T-helper 1 cell (primary cell): ENCODE measurements at regions not wholly inside any gene's neighbourhood (a gene's known extent, or its start where the extent isn't known, plus 50 kb on each side); places are given as distances from the start of the nearest gene placed in this dataset.
"Not testable (repeated sequence)": the region's sequence is repeated elsewhere in the genome, so short reads cannot be mapped to it uniquely, and the experiment has no call there.

Experiments
- DNase-seq, 5 donors: peaks; one replicate each; pipeline ENCODE4 v3.0.0-alpha.2; 2012 to 2020

DNA sequence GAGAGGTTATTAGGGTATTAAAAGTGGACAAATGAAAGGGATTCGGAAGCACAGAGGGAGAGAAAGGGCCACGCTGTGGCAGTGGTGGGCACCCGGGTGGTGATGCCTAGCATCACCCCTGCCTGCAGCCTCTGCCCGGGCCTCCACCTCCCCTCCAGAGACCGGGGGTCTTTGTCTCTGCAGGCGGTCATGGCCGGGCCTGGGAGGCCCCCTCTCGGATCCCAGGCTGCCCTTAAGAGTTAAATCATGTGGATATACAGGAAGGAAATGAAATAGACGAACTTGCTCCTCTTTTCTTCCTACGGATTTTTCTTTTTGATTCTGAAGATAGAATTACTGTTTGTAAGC lies 319.6 kb downstream of the ZNF536 start:
- no peak for DNase-seq

DNA sequence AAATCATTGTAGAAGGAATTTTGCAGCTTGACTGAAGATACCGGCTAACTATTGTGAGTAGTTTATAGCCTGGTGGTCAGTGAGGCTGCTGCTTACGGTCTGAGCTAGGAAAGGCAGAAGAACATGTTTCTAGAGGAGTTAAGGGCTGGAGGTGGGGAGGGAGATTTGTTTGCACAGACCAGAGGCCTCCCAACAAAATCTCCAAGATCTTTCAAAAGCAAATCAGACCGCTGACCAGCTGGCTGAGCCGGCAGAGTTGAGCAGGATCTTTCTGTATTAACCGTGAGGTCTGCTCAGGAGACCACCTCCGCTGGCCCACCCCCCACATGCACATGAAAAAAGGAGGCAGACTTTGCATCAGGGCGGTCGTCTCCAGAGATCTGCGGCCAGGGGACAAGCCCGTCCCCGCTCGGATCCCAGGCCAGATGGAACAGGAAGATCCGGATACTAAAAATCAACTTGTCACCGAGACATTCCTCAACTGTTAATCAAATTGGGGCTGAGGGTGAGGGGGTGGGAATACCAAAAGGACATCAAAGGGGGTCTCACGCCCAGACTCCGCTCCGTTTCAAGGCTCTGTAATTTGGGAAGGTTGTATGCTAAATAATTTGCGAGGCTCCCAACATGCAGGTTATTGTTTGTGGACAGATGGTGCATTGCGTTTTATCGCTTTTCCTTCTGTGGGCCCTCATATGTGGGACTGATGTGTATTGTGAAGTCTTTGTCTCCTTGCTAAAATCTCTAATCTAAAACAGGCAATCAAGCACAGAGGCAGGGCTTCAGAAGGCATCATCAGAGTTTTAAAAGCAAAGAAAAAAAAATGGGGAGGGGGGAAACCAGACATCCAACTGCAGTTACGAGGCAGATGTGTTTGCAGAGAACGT lies 319.0 kb downstream of the ZNF536 start:
- DNase-seq = no peak

DNA sequence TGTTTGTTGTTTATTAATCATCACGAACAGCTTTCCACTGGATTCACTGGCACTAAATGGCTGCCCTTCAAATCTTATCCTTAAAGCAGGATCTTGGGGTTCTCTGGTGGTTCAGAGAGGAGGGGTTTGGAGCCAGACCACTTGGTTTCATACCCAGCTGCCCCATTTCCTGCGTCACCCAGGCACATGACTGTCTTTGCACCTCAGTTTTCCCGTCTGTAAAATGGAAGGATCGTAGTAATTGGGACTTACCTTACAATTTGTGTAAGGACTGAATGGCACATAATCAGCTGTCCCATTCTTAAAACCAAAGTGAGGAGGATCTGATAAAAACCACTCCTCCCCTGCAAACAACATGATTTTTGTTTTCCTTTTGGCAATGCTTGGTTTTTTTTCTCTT lies 318.3 kb downstream of the ZNF536 start:
- DNase-seq = no peak

DNA sequence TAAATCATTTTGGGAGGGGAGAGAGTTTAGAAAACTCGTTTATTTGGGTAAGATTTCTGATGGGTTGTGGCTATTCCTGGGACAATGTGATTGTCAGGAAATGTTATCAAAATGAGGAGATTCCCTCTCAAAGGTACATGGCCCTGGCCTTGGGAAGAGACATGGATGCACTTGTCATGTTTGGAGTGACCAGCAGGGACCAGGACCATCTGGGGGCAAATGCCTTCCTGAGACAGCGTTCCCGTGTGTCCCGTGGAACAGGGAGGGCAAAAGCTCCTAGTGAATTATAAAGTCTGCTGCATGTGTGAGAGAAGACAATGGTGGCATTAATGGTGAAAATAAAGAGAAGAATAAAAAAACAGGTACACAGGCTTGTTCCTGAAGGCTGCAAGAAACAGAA lies 317.3 kb downstream of the ZNF536 start:
- DNase-seq = no peak

DNA sequence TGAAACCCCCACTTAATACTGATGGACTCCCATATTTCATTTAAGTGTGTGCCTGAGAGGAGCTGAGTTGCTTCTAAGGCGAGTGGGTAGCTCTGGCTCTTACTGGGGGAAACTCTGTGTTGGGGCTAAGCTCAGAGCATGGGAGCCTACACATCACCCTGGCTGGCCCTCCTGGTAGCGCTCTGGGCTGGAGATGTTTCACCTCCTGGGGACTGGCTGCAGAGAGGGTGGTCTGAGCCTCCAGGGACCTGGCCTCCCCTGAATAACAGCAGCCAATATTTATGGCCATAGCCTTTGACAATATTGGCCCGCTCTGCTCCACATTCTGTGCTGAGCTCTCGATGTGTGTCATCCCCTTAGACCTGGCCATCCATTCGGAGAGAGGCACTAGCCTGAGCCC lies 316.5 kb downstream of the ZNF536 start:
- no peak for DNase-seq

DNA sequence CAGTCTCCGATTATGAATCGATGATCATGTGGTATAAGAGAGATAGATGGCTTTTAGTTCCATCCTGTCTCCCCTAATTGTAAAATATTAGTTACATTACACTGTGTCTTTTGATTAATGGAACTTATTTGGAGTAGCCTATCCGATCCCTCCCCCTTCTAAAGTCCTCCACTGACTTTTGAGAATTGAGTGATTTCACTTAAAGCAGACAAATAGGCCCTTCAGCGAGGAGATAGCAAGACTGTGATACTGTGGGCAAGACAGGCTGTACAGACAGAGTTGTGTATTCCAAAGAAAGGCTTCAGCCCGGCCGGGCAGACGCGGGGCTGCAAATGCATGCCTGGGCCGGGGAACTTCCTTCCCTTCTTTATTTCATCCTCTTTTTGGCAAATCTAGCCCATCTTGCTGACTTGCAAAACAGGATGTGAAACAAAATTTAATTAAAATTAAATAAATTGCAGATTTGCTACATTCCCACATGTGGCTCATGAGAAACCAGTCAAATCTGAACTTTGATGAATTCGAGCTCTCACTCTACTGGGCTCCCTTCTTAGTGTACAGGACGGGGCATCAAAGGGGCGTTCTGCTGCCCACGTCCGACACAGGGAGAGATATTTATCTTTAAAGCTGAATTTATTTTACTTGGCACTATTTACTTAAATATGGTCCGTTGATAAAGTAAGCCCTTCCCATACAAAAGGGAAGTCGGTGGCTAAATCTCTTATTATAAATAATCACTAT lies 314.8 kb downstream of the ZNF536 start:
- no peak for DNase-seq

DNA sequence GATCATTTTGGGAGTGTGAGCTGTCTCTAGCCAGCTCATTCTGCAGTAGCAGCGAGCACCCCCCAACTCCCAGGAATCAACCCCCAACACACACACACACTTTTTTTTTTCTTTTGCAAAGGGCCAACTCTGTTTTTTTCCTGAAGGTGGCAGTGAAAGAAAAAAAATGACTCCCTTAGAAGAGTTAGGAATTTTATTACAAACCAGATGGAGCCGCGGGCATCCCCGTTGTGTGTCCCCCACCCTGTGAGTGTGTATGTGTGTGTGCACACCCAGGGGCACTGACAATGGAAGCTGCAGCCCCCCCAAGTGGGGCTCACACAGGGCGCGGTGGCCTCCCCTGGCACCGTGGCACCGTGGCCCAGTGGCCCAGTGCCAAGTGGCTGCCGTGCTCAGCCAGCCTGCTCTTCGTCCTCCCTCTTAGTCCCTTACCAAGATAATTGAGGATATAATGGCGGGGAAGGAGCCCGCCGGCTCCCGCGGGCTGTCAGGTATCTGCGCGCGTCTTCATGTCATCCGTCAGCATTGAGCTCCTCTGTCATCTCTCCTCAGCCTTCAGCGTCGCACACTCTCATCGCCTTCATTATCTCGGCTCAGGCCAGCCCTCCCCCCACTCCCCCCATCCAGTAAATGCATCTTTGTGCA lies 314.1 kb downstream of the ZNF536 start:
- DNase-seq = no peak

DNA sequence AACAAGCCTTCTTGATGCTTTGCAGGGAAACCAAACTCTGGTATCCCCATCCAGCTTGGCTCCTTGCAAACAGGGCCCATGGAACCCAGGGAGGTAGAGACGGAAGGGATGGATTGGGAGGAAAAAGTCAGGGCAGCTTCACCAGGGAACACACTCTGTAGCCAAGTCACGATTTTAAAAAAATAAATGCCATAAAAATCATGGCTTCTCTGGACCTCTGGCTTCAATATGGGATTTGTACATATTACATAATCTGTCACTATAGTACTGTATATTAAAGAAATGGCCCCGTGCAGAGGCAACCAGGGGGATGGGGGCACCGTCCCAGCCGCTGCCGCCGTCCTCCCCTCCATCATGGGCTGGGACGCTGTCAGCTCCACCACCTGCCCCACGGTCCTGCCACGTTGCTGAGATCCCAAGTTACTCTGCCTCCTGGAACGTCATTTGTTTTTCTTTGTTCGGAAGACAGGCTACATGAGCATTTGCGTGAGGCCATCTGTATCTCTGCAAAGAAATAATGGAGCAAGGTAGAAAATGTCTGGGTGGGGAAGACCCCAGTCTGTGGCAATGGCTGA lies 313.3 kb downstream of the ZNF536 start:
- no peak for DNase-seq

DNA sequence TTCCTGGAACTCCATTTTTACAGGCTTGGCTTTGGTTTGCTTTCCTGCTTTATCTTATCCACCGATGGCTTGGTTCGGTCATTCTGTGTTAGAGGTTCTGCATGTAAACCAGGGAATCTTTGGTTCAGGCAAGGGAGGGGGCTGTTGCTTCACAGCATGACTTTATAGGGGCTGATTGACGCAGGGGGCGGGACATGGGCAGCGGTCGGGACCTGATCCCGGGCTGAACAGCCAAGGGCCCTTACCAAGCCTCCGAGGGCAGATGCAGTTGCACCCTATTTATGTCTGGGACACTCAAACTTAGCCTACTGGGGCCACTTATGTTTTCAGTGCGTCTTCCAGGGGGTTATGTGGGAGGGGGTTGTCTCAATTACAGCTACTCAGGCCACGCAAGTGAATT lies 312.4 kb downstream of the ZNF536 start:
- DNase-seq = no peak

DNA sequence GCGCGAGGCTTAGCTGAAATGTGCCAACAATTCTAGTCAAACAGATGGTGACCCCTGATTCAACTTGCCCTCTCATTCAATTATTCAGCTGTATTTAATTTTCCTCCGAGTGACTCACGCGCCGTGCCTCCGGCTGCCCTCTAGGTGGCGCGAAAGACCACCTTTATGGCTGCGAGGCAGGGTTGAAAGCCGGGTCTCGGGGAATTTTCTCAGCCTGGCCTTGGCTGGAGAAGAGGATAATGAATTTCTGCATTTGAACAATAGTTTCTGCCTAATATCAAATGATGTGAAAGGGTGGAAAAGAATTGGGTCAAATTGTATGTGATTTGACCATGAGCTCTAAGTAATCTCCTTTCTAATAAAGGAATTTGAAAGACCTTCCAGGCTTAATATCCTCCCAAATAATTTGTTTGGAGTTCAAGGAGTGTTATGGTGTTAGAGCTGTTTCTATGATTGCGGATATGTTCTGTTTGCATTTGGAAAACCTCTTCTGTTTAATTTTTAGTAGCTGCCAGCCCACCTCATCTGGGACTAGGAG lies 310.9 kb downstream of the ZNF536 start:
- peak in 4 of 5 donors; percentile 13 to 28 (median 20) for DNase-seq

DNA sequence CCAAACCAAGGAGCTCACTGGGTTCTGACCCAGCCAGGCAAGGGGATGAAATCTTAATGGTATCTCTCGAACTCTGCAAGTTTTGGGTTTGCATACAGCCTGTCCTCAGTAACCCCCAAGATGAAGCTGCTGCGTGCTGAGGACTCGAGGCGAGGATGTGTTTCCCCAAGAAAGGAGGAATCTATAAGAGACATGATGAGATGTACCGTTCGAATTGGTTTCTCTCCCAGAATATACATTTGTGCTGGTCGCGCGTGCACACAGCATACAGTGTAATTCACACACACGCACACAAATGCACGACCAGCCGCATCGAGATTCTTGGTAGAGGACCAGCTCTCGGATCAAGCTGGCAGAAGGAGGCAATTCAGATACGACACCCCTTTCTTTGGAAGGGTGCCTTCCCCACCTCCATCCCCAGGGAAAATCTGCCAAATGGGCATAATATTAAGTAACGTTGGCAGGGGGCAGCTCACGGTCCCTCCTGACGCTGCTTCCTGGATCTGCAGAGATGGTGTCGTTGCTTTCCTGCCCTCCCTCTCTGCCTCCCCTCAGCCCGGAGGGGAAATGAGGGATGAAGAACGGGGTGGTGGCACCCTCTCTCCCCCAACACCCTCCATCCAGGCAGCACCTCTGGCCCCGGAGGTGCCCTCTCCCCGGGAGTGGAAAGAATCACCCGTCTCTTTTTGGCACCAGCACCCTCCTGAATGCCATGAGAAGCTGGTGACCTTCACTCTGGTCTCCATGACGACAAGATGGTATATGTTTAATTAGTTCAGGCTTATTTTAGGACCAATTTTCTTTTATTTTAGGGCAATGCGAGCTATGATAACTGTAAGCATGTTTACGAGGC lies 310.2 kb downstream of the ZNF536 start:
- DNase-seq = no peak

DNA sequence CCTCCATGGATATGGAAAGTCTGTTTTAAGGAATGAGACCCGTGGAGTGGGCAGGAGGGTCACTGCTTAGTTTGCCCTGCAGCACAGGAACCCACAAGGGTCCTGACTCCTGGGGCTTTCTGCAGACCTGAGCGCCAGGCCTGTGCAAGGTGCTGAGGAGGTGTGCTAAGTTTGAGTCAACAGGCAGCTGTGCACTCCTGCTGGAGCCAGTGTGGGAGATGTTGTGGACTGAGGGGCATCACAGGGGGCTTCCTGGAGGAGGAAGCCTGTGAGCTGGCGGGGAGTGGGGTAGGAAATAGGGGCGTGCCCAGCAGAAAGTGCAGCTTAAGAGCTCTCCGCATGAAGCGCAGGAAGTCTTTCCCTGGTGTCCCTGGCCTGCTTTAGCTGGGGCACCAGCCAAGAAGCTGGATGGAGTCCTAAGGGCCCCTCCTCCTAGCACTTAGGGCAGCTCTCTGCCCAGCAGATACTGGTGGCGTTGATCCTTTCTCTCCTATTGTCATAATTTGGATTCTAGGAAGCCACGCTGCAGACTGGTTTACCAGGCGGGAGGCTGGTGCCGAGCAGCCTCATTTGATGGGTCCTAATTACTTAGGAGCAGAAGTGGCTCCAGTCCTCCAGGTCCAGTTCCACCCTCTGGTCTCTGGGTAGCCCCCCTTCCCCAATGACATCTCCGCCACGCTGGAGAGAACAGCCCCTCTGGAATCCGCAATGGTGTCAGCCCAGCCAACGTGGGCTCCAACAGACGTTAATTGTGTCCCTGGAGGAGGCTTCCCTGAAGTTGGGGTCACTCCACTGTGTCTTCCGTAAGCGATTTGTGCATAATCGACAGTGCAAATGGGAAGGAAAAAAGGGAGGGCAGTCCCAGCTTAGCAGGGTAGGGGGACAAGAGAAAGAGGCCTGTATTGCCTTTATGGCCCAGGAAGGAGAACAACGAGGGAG lies 309.2 kb downstream of the ZNF536 start:
- DNase-seq = no peak

DNA sequence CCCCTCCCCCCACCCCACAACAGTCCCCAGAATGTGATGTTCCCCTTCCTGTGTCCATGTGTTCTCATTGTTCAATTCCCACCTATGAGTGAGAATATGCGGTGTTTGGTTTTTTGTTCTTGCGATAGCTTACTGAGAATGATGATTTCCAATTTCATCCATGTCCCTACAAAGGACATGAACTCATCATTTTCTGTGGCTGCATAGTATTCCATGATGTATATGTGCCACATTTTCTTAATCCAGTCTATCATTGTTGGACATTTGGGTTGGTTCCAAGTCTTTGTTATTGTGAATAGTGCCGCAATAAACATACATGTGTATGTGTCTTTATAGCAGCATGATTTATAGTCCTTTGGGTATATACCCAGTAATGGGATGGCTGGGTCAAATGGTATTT lies 308.2 kb downstream of the ZNF536 start:
- DNase-seq = not testable (repeated sequence)

DNA sequence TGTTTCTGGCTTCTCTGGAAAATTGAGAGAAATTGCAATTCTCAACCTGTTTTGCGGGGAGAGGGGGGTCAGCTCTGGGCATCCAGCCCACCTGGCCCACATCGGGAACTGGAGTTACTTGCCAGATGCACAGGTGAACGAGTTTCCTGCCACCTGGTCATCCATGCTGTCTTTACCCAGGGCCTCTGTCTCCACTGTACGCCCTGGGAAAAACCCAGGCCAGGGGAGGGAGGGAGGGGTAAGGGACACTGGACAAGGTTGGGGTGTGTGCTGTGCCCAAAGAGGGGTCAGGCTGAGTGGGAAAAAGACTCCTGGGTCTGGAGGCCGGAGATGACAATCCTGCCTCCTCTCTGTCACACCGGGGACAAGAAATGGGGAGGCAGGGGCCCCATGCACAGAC lies 307.6 kb downstream of the ZNF536 start:
- DNase-seq = no peak

DNA sequence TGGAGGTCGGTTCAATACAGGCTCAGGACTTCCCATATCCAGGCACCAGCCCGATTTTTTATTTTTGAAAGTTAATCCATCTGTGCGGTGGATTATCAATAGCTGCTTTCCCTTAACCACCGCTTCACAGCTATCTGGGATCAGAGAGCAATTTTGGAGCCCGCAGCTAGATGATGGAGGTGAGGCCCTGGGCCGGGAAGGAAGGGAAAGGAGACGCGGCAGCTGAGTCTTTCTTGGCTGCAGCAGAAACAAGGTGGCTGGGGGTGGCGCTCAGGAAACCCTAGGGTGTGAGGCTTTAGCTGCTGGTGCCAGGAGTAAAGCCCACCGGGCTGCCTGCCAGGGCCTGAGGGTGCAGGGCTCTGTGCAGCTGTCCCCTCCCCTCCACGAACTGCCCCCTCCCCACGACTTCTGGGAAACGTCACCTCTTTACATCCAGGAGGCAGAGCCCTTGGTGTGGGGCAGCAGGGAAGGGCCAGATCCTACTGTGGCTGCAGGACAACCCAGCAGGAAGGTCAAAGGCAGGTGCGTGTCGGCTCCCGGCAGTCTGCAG lies 307.0 kb downstream of the ZNF536 start:
- DNase-seq = no peak

DNA sequence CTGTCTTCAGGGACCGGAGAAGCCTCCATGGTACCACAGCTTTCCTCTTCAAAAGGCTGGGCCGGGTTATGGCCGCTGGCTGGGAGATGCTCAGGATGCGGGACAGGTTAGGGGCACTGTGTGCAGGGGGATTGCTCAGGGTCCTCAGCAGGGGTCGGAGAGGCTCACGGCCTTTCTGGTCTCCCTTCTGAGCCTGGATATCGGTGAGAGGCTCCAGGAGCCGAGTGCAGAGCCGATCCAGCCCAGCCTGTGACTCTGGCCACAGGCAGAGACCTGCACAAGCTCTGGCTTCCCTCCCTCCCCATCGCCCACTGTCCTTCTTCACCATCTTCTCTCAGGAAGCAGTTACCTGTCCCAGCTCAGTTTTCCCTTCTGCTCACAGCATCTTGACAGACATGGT lies 306.0 kb downstream of the ZNF536 start:
- DNase-seq = no peak

DNA sequence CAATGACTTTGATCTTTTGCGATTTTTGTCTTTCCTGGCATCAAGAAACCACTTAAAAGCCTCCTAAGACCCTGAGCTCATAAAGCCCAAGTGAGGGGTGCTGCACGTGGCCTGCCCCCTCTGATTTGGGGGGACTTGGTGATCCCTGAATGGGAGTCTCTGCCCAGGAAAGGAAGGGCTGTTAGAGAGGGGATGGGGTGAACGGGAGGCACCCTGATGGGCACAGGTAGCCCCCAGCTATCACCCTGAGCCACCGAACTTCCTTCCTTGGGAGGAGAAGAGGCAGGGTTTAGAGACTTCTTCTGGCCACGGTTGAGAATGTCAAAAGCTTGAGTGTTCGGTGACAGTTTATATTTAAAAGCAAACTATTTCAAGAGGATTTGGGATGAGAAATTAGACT lies 305.5 kb downstream of the ZNF536 start:
- DNase-seq = no peak

DNA sequence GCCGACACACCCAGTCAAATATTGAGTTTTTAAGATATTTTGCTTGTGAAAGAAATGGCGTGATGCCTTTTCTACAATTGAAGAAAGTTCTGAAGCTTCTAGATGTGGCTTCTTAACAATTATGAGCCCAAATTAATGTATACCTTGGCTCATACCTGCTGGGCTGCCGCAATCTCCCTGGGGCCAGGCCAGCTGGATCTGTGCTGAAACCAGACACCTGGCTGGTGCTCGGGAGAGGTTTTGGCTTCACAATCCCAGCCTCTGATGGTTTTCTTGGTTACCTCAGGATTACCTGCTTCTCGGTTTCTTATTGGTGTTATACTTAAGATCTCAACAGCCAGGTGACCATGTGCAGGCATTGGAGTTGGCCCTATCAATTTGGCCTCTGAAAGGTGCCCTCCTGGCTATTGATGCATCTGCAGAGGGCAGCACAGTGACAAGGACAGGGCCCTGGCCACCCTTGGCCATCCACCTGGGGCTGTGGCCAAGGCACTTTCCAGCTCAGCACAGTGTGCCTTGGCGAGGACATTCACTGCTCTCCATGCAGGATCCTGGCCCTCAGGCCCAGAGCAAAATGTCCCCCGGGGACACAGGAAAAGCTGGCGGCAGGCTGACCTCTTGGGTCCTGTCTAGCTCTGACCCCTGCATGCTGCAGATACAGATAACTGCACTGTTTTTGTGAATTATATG lies 305.0 kb downstream of the ZNF536 start:
- no peak for DNase-seq

DNA sequence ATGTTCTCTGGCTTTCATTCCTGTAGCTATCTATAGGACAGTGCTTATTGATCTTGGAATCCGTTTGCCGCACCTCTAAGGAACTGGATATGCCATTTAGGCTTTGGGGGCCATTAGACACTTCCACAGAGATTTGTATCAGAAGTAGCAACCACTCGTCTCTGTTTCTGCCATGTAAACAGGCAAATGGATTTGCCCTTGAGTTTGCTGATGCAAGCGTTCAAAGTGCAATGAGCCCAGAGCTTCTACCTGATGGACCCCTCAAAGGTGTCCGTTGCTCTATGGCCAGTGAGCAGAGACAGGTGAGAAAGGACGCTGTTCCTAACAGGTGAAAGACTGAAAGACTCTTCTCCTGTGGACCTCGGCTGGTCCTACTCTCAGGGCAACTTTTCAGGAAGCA lies 302.9 kb downstream of the ZNF536 start:
- DNase-seq = no peak

DNA sequence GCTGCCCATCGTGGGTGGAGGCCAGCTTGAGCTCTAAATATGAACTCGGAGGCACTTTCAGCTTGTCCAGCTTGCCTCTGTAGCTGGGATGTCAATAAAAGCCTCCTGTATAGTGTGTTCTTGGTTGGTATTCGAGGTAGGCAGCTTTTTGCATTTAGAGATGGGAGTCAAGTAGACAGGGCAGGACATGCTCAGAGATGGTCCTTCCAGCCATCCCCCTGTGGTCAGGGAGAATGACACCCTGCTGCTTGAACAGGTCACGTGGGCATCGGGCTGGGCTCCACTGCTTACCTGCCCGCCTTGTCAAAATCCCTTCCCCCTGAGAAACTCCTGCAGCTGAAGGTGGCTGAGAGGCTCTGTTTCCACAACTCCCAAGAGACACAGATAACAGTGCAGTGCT lies 302.5 kb downstream of the ZNF536 start:
- no peak for DNase-seq
